ENCODE measurements at regions not wholly inside any gene's neighbourhood (a gene's known extent, or its start where the extent isn't known, plus 50 kb on each side); places are given as distances from the start of the nearest gene placed in this dataset.

GRCh38 chr15:94723801-94724200 lies 492.4 kb downstream of the MCTP2 start:
- TF ChIP-seq CTCF (optimal IDR thresholded peaks at IDR 0.05 in 1 of 3, IDR thresholded peaks at IDR 0.05 in 1 of 3, conservative IDR thresholded peaks at IDR 0.05 in 1 of 3; ENCODE audit: extremely low read depth in 1 of 3, insufficient read depth in 2 of 3, low read length in 3 of 3) = no peak
- no peak for TF ChIP-seq EZH2 (IDR thresholded peaks at IDR 0.05; ENCODE audit: low read length)
- H3K79me2 ChIP-seq (ENCODE audit: control insufficient read depth, insufficient read depth, low read length) = no peaks in the 10 kb centered on the region
- no peaks in the 10 kb centered on the region for H3K9me3 ChIP-seq (ENCODE audit: control insufficient read depth, low read depth, low read length)
- no peaks in the 10 kb centered on the region for H3K36me3 ChIP-seq (ENCODE audit: control insufficient read depth in 2 of 2, extremely low read depth in 1 of 2, insufficient read depth in 2 of 2, low read length in 2 of 2)
- H3K4me2 ChIP-seq (ENCODE audit: control insufficient read depth, extremely low read depth, insufficient read depth, low read depth, low read length) = no peak overlapping the region
- no peaks in the 10 kb centered on the region for H3K9me1 ChIP-seq (ENCODE audit: control insufficient read depth, extremely low read depth, insufficient read depth, low read length)
- no peak overlapping the region for H3K4me3 ChIP-seq (ENCODE audit: control insufficient read depth in 2 of 3, extremely low read depth in 1 of 3, insufficient read depth in 2 of 3, low read depth in 1 of 3, low read length in 3 of 3)
- dilution Hi-C loops (cut with MboI; ENCODE audit: extremely low pct_ligation_motif_present, low sequenced_read_pairs) = no loop called here
- no peak overlapping the region for H3K9ac ChIP-seq (ENCODE audit: control insufficient read depth, extremely low read depth, insufficient read depth, low read length)
- H2AFZ ChIP-seq (ENCODE audit: control insufficient read depth, low read length) = no peak overlapping the region
- H3K27me3 ChIP-seq (ENCODE audit: control insufficient read depth, extremely low read depth, insufficient read depth, low read length) = peaks cover 3% of the 10 kb centered on the region
- FAIRE-seq (no peak), DNase-seq (ENCODE audit: low read depth, low spot score) (no peak)
- H3K4me1 ChIP-seq (ENCODE audit: control insufficient read depth, extremely low read depth, insufficient read depth, low read length) = peaks cover 3% of the 10 kb centered on the region
- no peaks in the 10 kb centered on the region for H4K20me1 ChIP-seq (ENCODE audit: control insufficient read depth, extremely low read depth, insufficient read depth, low read length)
- no peak overlapping the region for H3K27ac ChIP-seq (ENCODE audit: control insufficient read depth, insufficient read depth, low read length)

- no peaks in the 10 kb centered on the region for H3K4me1 ChIP-seq (ENCODE audit: control insufficient read depth, extremely low read depth, insufficient read depth, low read length)
- H3K36me3 ChIP-seq (ENCODE audit: control insufficient read depth in 2 of 2, extremely low read depth in 1 of 2, insufficient read depth in 2 of 2, low read length in 2 of 2) = no peaks in the 10 kb centered on the region
- H3K9me3 ChIP-seq (ENCODE audit: control insufficient read depth, low read depth, low read length) = no peaks in the 10 kb centered on the region
- DNase-seq (ENCODE audit: low read depth, low spot score) (no peak), FAIRE-seq (no peak)
- no peak overlapping the region for H3K4me2 ChIP-seq (ENCODE audit: control insufficient read depth, extremely low read depth, insufficient read depth, low read depth, low read length)
- no peaks in the 10 kb centered on the region for H3K27me3 ChIP-seq (ENCODE audit: control insufficient read depth, extremely low read depth, insufficient read depth, low read length)
- no peaks in the 10 kb centered on the region for H4K20me1 ChIP-seq (ENCODE audit: control insufficient read depth, extremely low read depth, insufficient read depth, low read length)
- H2AFZ ChIP-seq (ENCODE audit: control insufficient read depth, low read length) = no peak overlapping the region
- no peaks in the 10 kb centered on the region for H3K9me1 ChIP-seq (ENCODE audit: control insufficient read depth, extremely low read depth, insufficient read depth, low read length)
- H3K4me3 ChIP-seq (ENCODE audit: control insufficient read depth in 2 of 3, extremely low read depth in 1 of 3, insufficient read depth in 2 of 3, low read depth in 1 of 3, low read length in 3 of 3) = no peak overlapping the region
- H3K27ac ChIP-seq (ENCODE audit: control insufficient read depth, insufficient read depth, low read length) = no peak overlapping the region
- no peaks in the 10 kb centered on the region for H3K79me2 ChIP-seq (ENCODE audit: control insufficient read depth, insufficient read depth, low read length)
- no peak for TF ChIP-seq CTCF (optimal IDR thresholded peaks at IDR 0.05 in 1 of 3, IDR thresholded peaks at IDR 0.05 in 1 of 3, conservative IDR thresholded peaks at IDR 0.05 in 1 of 3; ENCODE audit: extremely low read depth in 1 of 3, insufficient read depth in 2 of 3, low read length in 3 of 3)
- no peak for TF ChIP-seq EZH2 (IDR thresholded peaks at IDR 0.05; ENCODE audit: low read length)
- dilution Hi-C loops (cut with MboI; ENCODE audit: extremely low pct_ligation_motif_present, low sequenced_read_pairs) = no loop called here
- H3K9ac ChIP-seq (ENCODE audit: control insufficient read depth, extremely low read depth, insufficient read depth, low read length) = no peak overlapping the region
Measured at GRCh38 chr15:94731286-94731685, 499.9 kb downstream of the MCTP2 start.

All from keratinocyte (primary cell).